A549 (cell line): ENCODE measurements at regions not wholly inside any gene's neighbourhood (a gene's known extent, or its start where the extent isn't known, plus 50 kb on each side); places are given as distances from the start of the nearest gene placed in this dataset.

Experiments used
- FOSL2 ChIP-seq, 2 experiments: fragments of 450-650 bp in 1 of 2; fragments of >200 bp in 1 of 2; sonication (Bioruptor Twin) in 1 of 2; formaldehyde crosslinking; IDR thresholded peaks; 2 replicates each; pipeline versions ENCODE4 v1.5.0 to v1.6.1; 2016 to 2020; ENCODE audit warnings: mild to moderate bottlenecking in 1 of 2, moderate library complexity in 1 of 2
- TF ChIP-seq, protein P1 (sequence below): fragments of 200-600 bp; sonication (generic); IDR thresholded peaks from 2 replicates; pipeline ENCODE4 v1.6.1; 2016; ENCODE audit warnings: antibody characterized with exemption, mild to moderate bottlenecking, moderate library complexity
- TF ChIP-seq, protein P2 (sequence below): fragments of >200 bp; sonication (Bioruptor Twin); formaldehyde crosslinking; IDR thresholded peaks from 3 replicates; pipeline ENCODE4 v1.5.1; 2016

DNA sequence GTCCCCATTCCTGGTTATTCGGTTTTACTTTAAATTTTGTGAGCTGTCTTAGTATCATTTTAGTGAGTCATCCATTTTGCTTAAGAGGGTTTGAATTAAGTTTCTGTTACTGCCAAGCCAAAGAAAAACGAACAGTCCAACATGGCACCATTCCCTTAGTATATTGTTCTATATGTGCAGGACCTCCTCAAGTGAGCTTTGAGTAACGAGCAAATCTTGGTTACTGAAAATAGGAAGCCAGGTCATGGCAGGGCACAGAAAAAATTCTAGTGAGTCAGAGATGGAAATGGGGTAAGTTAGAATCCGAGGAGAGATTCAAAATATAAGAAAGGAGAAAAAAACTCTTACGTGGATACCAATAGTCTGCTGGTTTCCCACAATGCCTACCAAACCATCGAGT, 292.9 kb downstream of the BAMBI start:
- TF ChIP-seq, protein P1, sequence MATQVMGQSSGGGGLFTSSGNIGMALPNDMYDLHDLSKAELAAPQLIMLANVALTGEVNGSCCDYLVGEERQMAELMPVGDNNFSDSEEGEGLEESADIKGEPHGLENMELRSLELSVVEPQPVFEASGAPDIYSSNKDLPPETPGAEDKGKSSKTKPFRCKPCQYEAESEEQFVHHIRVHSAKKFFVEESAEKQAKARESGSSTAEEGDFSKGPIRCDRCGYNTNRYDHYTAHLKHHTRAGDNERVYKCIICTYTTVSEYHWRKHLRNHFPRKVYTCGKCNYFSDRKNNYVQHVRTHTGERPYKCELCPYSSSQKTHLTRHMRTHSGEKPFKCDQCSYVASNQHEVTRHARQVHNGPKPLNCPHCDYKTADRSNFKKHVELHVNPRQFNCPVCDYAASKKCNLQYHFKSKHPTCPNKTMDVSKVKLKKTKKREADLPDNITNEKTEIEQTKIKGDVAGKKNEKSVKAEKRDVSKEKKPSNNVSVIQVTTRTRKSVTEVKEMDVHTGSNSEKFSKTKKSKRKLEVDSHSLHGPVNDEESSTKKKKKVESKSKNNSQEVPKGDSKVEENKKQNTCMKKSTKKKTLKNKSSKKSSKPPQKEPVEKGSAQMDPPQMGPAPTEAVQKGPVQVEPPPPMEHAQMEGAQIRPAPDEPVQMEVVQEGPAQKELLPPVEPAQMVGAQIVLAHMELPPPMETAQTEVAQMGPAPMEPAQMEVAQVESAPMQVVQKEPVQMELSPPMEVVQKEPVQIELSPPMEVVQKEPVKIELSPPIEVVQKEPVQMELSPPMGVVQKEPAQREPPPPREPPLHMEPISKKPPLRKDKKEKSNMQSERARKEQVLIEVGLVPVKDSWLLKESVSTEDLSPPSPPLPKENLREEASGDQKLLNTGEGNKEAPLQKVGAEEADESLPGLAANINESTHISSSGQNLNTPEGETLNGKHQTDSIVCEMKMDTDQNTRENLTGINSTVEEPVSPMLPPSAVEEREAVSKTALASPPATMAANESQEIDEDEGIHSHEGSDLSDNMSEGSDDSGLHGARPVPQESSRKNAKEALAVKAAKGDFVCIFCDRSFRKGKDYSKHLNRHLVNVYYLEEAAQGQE: no peak
- TF ChIP-seq, protein P2, sequence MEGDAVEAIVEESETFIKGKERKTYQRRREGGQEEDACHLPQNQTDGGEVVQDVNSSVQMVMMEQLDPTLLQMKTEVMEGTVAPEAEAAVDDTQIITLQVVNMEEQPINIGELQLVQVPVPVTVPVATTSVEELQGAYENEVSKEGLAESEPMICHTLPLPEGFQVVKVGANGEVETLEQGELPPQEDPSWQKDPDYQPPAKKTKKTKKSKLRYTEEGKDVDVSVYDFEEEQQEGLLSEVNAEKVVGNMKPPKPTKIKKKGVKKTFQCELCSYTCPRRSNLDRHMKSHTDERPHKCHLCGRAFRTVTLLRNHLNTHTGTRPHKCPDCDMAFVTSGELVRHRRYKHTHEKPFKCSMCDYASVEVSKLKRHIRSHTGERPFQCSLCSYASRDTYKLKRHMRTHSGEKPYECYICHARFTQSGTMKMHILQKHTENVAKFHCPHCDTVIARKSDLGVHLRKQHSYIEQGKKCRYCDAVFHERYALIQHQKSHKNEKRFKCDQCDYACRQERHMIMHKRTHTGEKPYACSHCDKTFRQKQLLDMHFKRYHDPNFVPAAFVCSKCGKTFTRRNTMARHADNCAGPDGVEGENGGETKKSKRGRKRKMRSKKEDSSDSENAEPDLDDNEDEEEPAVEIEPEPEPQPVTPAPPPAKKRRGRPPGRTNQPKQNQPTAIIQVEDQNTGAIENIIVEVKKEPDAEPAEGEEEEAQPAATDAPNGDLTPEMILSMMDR: no peak
- TF ChIP-seq FOSL2 (IDR thresholded peaks at IDR 0.05) (no peak), FOSL2 (CRISPR knock-in tag; IDR thresholded peaks at IDR 0.05) (no peak)
